K562 (cell line): ENCODE measurements at regions not wholly inside any gene's neighbourhood (a gene's known extent, or its start where the extent isn't known, plus 50 kb on each side); places are given as distances from the start of the nearest gene placed in this dataset.

Experiments
- TF ChIP-seq, protein P1 (sequence below), 2 experiments: fragments of 450-650 bp; IDR thresholded peaks; 2 replicates each; pipeline ENCODE4 v1.6.1; 2016; ENCODE audit warnings: mild to moderate bottlenecking in 2 of 2, borderline replicate concordance in 1 of 2, low read depth in 1 of 2, moderate library complexity in 1 of 2

GRCh38 chr9:115204904-115205453 is 87.0 kb upstream of the TNC start (continued):
- TF ChIP-seq, protein P1, sequence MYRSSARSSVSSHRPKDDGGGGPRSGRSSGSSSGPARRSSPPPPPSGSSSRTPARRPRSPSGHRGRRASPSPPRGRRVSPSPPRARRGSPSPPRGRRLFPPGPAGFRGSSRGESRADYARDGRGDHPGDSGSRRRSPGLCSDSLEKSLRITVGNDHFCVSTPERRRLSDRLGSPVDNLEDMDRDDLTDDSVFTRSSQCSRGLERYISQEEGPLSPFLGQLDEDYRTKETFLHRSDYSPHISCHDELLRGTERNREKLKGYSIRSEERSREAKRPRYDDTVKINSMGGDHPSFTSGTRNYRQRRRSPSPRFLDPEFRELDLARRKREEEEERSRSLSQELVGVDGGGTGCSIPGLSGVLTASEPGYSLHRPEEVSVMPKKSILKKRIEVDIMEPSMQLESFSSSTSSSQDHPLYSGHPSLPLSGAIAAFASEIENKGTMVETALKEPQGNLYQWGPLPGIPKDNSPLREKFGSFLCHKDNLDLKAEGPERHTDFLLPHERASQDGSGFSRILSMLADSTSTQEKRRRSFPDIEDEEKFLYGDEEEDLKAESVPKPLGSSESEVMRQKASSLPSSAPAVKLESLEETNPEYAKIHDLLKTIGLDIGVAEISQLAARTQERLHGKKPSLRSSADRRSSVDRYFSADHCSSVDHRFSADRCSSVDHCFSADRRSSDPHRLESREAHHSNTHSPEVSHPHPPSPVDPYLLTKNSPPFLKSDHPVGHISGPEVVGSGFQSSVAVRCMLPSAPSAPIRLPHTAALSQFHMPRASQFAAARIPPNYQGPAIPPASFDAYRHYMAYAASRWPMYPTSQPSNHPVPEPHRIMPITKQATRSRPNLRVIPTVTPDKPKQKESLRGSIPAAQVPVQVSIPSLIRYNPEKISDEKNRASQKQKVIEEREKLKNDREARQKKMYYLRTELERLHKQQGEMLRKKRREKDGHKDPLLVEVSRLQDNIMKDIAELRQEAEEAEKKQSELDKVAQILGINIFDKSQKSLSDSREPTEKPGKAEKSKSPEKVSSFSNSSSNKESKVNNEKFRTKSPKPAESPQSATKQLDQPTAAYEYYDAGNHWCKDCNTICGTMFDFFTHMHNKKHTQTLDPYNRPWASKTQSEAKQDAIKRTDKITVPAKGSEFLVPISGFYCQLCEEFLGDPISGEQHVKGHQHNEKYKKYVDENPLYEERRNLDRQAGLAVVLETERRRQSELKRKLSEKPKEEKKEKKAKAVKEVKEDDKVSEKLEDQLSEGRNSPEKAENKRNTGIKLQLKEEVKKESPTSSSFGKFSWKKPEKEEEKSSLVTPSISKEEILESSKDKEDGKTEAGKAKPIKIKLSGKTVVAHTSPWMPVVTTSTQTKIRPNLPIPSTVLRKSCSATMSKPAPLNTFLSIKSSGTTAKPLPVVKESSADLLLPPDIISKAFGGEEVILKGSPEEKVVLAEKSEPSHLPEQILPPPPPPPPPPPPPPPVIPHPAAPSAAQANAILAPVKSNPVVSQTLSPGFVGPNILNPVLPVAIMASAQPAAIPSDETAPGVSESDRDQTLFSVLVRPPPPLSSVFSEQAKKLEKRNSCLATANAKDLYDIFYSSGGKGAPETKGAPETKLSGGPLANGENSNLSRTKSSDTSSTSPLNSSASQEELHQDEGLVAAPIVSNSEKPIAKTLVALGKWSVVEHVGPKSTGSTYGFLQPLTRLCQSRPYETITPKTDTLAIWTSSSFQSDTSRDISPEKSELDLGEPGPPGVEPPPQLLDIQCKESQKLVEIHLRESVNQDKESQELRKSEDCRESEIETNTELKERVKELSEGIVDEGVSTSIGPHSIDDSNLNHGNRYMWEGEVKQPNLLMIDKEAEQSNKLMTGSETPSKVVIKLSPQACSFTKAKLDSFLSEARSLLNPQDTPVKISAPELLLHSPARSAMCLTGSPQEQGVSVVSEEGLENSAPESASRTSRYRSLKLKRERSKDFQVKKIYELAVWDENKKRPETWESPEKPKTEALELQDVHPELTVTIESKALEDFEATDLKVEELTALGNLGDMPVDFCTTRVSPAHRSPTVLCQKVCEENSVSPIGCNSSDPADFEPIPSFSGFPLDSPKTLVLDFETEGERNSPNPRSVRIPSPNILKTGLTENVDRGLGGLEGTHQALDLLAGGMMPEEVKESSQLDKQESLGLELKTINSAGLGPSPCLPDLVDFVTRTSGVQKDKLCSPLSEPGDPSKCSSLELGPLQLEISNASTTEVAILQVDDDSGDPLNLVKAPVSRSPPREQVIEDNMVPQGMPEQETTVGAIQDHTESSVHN (IDR thresholded peaks at IDR 0.05; ENCODE audit: borderline replicate concordance in 1 of 2, low read depth in 1 of 2), result no peak
